Naive B cell (primary cell): ENCODE measurements at regions not wholly inside any gene's neighbourhood (a gene's known extent, or its start where the extent isn't known, plus 50 kb on each side); places are given as distances from the start of the nearest gene placed in this dataset.
"Not testable (repeated sequence)": the region's sequence is repeated elsewhere in the genome, so short reads cannot be mapped to it uniquely, and the experiment has no call there.

Source experiments
- ATAC-seq, 2 donors: fragments of 150-1000 bp; cut with Tn5 transposase; 2 replicates each; pipeline ENCODE4 v1.10.0; 2021; ENCODE audit warnings: low read depth in 2 of 2, mild to moderate bottlenecking in 2 of 2, moderate library complexity in 2 of 2
- DNase-seq: peaks from one replicate; pipeline ENCODE4 v3.0.0; 2022
- H3K27ac Mint-ChIP-seq, 6 donors: one replicate each; pipeline ENCODE4 v1.8.0; 2020 to 2022; ENCODE audit warnings: mild to moderate bottlenecking in 6 of 6, mixed read lengths in 6 of 6, moderate library complexity in 5 of 6, inconsistent platforms in 2 of 6
- H3K27me3 Mint-ChIP-seq, 3 donors: one replicate each; pipeline ENCODE4 v1.8.0; 2021 to 2022; ENCODE audit warnings: mixed read lengths in 3 of 3, mild to moderate bottlenecking in 1 of 3
- H3K36me3 Mint-ChIP-seq, 2 donors: one replicate each; pipeline ENCODE4 v1.8.0; 2020 to 2022; ENCODE audit warnings: mixed read lengths in 2 of 2, inconsistent platforms in 1 of 2, mild to moderate bottlenecking in 1 of 2
- H3K4me1 Mint-ChIP-seq, 3 donors: one replicate each; pipeline ENCODE4 v1.8.0; 2020 to 2022; ENCODE audit warnings: mixed read lengths in 3 of 3, inconsistent platforms in 1 of 3, mild to moderate bottlenecking in 1 of 3, moderate library complexity in 1 of 3
- H3K4me3 Mint-ChIP-seq, 8 donors: one replicate each; pipeline ENCODE4 v1.8.0; 2020 to 2022; ENCODE audit warnings: mild to moderate bottlenecking in 8 of 8, mixed read lengths in 8 of 8, moderate library complexity in 8 of 8, inconsistent platforms in 2 of 8
- H3K9me3 Mint-ChIP-seq, 7 donors: one replicate each; pipeline ENCODE4 v1.8.0; 2020 to 2022; ENCODE audit warnings: mixed read lengths in 7 of 7, mild to moderate bottlenecking in 5 of 7, inconsistent platforms in 2 of 7, moderate library complexity in 1 of 7

GRCh38 chrX:33989936-33990335, 142.2 kb downstream of the FAM47A start:
- Mint-ChIP-seq H3K36me3 (no peaks in the 10 kb centered on the region), H3K9me3 (peaks cover 0 to 9% (median 2%) of the 10 kb centered on the region in 7 donors), H3K4me1 (no peaks in the 10 kb centered on the region), H3K27me3 (no peaks in the 10 kb centered on the region), H3K4me3 (no peak overlapping the region), H3K27ac (no peak overlapping the region)
- ATAC-seq, result no peak
- DNase-seq, result no peak

DNA sequence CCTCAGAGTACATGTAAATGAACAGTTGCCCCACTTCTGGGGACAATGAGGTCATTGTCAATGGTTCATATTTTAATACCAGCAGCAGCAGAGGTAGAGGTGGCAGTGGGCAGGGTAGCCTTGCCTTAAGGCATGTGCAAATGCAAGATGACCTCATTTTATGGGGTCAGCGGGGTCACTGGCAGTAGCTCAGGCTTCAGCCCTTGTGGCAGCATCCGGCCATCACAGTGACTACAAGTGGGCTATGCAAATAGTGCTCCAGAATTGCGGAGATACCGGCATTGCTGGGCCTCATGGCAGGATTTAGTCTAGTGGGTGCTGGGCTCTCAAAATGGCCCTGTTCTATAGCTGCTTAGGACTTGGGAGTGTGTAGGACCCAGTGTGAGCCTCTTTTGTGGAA, 144.7 kb downstream of the FAM47A start:
- no peak for DNase-seq

DNA sequence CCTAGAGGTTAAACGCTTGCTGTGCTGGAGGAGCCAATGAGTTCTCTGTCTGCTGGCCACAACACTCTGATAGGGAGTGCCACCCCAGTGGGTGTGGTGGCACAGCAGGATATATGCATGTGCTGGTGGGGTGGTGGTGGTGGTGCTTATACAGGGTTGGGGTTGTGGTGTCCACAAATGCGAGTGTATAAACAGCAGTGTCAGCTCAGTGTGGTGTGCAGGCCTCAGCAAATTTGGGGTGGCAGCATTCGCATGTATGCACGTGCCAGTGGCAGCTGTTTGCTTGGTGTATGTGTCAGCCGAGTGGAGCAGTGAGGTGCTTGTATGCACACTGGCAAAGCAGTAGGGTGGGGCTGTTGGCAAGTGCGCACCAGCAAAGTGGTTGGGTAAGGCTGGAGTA, 157.4 kb downstream of the FAM47A start:
- Mint-ChIP-seq H3K27ac (no peak overlapping the region), H3K4me1 (no peaks in the 10 kb centered on the region), H3K9me3 (peaks cover 0 to 14% (median 2%) of the 10 kb centered on the region in 7 donors), H3K27me3 (no peaks in the 10 kb centered on the region), H3K36me3 (no peaks in the 10 kb centered on the region), H3K4me3 (no peak overlapping the region)
- DNase-seq (no peak), ATAC-seq (no peak)

More for the DNA sequence above, 144.7 kb downstream of the FAM47A start:
- no peak overlapping the region for H3K27ac Mint-ChIP-seq
- H3K4me1 Mint-ChIP-seq, result no peaks in the 10 kb centered on the region
- peaks cover 0 to 3% (median 0%) of the 10 kb centered on the region in 7 donors for H3K9me3 Mint-ChIP-seq
- no peaks in the 10 kb centered on the region for H3K36me3 Mint-ChIP-seq
- no peak for ATAC-seq
- H3K27me3 Mint-ChIP-seq, result no peaks in the 10 kb centered on the region
- H3K4me3 Mint-ChIP-seq, result no peak overlapping the region

DNA sequence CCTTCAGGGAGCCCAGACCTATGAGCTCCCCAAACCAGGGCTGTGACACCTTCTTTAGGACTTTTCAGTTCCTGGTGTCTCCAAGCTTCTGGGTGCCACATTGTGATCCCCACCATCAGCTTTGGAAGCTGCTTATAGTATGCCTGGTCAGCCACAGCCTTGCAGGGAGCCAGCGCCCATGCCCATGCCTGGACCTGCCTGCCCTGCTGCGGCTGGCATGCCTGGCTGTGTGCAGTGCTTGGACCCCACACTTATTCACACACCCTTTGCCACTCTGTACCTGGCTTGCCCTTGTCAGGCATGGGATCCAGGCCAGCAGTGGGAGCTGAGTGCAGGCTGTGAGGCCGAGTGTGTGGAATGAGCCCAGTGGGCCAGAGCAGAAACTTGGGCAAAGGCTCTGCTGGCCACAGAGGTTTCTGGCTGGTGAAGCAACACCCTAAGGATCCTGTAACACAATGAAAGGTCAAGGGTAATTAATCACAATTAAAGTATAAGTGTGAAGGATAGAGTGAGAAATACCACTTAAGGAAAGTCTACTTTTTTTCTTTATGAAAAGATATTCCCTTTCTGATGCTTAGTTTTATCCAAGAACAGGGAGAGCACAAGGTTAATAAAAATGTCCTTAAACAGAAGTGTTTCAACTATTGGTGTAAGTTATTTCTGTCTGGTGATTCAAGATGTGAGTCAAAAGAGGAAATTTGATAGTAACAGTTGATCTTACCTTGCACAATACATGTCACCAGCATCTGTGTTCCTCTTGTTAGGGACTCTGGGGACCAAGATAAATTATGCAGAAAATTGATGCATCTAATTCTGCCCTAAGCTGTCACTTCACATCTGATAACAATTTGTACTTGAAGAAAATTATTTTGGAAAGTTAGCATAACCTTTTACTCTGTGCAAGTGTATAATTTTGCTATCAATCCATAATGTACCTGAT, 161.8 kb downstream of the FAM47A start:
- Mint-ChIP-seq H3K4me3 (no peak overlapping the region), H3K27ac (no peak overlapping the region), H3K4me1 (no peaks in the 10 kb centered on the region), H3K27me3 (no peaks in the 10 kb centered on the region), H3K36me3 (no peaks in the 10 kb centered on the region), H3K9me3 (peaks cover 0 to 3% (median 0%) of the 10 kb centered on the region in 7 donors)
- no peak for ATAC-seq
- DNase-seq, result no peak

GRCh38 chrX:33969105-33969504, 163.0 kb downstream of the FAM47A start:
- DNase-seq, result no peak
- H3K4me3 Mint-ChIP-seq, result no peak overlapping the region
- H3K4me1 Mint-ChIP-seq, result no peaks in the 10 kb centered on the region
- no peak for ATAC-seq
- H3K9me3 Mint-ChIP-seq, result no peaks in the 10 kb centered on the region
- H3K27me3 Mint-ChIP-seq, result no peaks in the 10 kb centered on the region
- H3K27ac Mint-ChIP-seq, result no peak overlapping the region
- H3K36me3 Mint-ChIP-seq, result no peaks in the 10 kb centered on the region

DNA sequence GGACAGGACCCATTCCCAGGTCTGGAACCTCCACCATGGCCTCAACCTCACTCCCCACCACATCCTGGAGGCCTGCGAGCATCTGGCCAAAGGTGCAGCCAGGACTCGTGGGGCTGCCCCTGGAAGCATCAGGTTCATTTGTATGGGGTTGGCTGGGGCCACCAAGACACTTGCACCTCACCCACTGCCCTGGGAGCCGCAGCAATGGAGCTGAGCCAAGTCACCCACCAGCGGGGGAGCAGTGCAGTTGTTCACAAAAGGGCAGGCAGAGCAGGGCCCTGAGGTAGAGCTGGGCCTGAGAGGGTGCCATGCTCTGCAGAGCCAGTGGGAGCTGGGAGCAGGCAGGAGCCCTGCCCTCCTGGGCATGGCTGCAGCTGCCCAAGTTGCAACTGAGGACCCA, 163.5 kb downstream of the FAM47A start:
- DNase-seq (no peak), ATAC-seq (no peak)
- no peaks in the 10 kb centered on the region for H3K36me3 Mint-ChIP-seq
- no peak overlapping the region for H3K27ac Mint-ChIP-seq
- no peak overlapping the region for H3K4me3 Mint-ChIP-seq
- no peaks in the 10 kb centered on the region for H3K27me3 Mint-ChIP-seq
- no peaks in the 10 kb centered on the region for H3K9me3 Mint-ChIP-seq
- no peaks in the 10 kb centered on the region for H3K4me1 Mint-ChIP-seq

DNA sequence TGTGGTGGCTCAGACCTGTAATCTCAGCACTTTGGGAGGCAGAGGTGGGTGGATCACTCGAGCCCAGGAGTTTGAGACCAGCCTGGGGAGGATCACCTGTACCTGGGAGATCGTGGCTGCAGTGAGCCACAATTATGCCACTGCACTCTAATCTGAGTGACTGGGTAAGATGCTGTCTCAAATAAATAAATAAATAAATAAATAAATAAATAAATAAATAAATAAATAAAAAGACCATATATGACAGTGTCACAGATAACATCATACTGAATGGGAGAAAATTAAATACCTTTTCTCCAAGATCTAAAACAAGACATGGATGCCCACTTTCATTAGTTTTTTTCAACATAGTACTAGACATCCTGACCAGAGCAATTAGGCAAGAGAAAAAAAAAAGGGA, 182.8 kb downstream of the FAM47A start:
- Mint-ChIP-seq H3K4me3 (no peak overlapping the region), H3K4me1 (no peaks in the 10 kb centered on the region), H3K9me3 (peaks cover 0 to 23% (median 5%) of the 10 kb centered on the region in 7 donors), H3K27me3 (no peaks in the 10 kb centered on the region), H3K27ac (no peak overlapping the region), H3K36me3 (peaks cover 0 to 3% of the 10 kb centered on the region in 2 donors)
- no peak for DNase-seq
- ATAC-seq, result no peak

- not testable (repeated sequence) for H3K4me3 Mint-ChIP-seq, DNase-seq, H3K4me1 Mint-ChIP-seq, H3K27ac Mint-ChIP-seq, H3K36me3 Mint-ChIP-seq, ATAC-seq, H3K27me3 Mint-ChIP-seq
- peaks cover 7 to 40% (median 13%) of the 10 kb centered on the region in 7 donors for H3K9me3 Mint-ChIP-seq
These were observed 205.9 kb downstream of the FAM47A start for GRCh38 chrX:33926249-33926648.

DNA sequence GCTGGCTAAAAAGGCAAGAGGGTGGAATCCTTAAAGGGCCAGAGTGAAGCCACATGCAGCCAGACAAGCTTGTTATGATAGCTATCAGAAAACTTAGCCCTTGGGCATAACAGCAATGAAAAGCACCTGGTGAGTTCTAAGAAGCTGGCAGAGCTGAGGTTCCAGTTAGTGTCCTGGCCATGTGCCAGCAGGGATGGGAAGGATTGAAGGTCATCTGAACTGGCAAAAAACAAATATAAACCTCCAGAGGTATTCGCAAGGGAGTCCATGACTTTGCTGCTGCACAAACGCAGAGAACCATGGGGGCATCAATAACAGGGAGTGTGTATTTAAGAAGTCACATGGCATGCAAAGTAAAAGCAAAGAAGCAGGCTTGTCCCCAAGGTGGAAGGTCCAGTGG, 208.9 kb downstream of the FAM47A start:
- H3K4me1 Mint-ChIP-seq, result no peaks in the 10 kb centered on the region

DNA sequence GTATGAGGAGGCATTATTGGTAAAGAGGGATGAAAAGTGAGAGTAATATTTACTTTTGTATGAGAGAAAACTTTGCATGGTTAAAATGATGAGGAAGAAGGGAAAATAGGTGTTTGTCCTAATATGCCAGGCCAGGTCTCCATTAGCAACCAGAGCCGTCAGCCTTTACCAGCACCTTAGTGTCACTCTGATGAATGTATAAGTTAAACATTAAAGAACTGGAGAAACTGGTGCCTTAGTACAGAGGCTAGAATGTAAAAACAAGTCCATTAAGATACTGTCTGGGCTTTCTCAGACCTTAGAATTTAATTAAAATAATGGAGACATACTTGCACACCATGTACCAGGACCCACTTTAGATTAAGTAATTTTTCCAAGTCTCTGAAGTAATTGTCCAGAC, 222.3 kb downstream of the FAM47A start:
- DNase-seq (no peak), ATAC-seq (no peak)
- no peak overlapping the region for H3K27ac Mint-ChIP-seq
- no peak overlapping the region for H3K4me3 Mint-ChIP-seq
- H3K36me3 Mint-ChIP-seq, result no peaks in the 10 kb centered on the region
- H3K4me1 Mint-ChIP-seq, result no peaks in the 10 kb centered on the region
- no peaks in the 10 kb centered on the region for H3K27me3 Mint-ChIP-seq
- H3K9me3 Mint-ChIP-seq, result peaks cover 0 to 7% (median 2%) of the 10 kb centered on the region in 7 donors

More for the DNA sequence above, 208.9 kb downstream of the FAM47A start:
- no peak overlapping the region for H3K4me3 Mint-ChIP-seq
- ATAC-seq (no peak), DNase-seq (no peak)
- peaks cover 4 to 25% (median 12%) of the 10 kb centered on the region in 7 donors for H3K9me3 Mint-ChIP-seq
- H3K36me3 Mint-ChIP-seq, result no peaks in the 10 kb centered on the region
- H3K27ac Mint-ChIP-seq, result no peak overlapping the region
- H3K27me3 Mint-ChIP-seq, result no peaks in the 10 kb centered on the region

- Mint-ChIP-seq H3K4me3 (no peak overlapping the region), H3K9me3 (peaks cover 0 to 14% (median 2%) of the 10 kb centered on the region in 7 donors), H3K4me1 (no peaks in the 10 kb centered on the region), H3K27me3 (no peaks in the 10 kb centered on the region), H3K36me3 (no peaks in the 10 kb centered on the region), H3K27ac (no peak overlapping the region)
- ATAC-seq (no peak), DNase-seq (no peak)
These were observed 223.2 kb downstream of the FAM47A start for GRCh38 chrX:33908898-33909297.

DNA sequence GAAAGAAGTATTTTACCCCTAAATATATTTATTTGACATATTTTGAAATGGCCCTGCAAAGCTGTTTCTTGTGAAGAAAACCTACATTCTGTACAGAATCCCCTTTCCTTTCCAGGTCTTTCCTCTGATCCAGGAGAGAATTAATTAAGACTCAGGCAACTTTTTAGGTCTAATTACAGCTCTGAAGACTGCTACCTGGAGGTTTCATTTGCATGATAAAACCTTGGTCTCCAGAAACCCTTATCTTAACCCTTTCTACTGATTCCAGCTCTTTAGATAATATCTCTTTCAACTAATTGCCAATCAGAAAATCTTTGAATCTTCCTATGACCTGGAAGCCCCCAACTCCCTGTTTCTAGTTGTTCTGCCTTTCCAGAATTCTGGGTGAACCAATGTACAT, 224.0 kb downstream of the FAM47A start:
- H3K27me3 Mint-ChIP-seq, result no peaks in the 10 kb centered on the region
- H3K4me3 Mint-ChIP-seq, result no peak overlapping the region
- H3K36me3 Mint-ChIP-seq, result no peaks in the 10 kb centered on the region
- no peaks in the 10 kb centered on the region for H3K4me1 Mint-ChIP-seq
- no peak overlapping the region for H3K27ac Mint-ChIP-seq
- no peak for DNase-seq
- peaks cover 0 to 18% (median 8%) of the 10 kb centered on the region in 7 donors for H3K9me3 Mint-ChIP-seq
- ATAC-seq, result no peak

GRCh38 chrX:33906971-33907370, 225.1 kb downstream of the FAM47A start:
- H3K9me3 Mint-ChIP-seq, result peaks cover 2 to 22% (median 8%) of the 10 kb centered on the region in 7 donors
- H3K4me1 Mint-ChIP-seq, result no peaks in the 10 kb centered on the region
- ATAC-seq, result no peak
- H3K4me3 Mint-ChIP-seq, result no peak overlapping the region
- no peaks in the 10 kb centered on the region for H3K27me3 Mint-ChIP-seq
- no peak overlapping the region for H3K27ac Mint-ChIP-seq
- DNase-seq, result no peak
- H3K36me3 Mint-ChIP-seq, result no peaks in the 10 kb centered on the region

DNA sequence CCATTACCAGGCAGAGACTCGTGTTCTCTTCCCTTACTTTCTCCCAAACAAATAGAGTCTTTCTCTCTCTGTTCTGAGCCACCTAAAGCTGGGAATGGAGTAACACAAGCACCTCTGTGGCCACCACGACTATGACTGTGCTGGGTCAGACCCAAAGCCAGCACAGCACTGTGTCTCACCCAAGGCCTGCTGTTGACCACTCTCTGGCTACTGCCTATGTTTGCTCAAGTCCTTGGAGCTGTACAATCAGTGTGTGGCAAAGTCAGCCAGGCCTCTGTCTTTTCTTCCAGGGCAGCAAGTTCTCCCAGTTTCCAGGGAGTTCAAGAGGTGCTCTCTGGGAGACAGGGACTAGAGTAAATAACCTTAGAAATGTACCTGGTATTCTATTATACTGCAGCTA, 239.4 kb downstream of the FAM47A start:
- H3K36me3 Mint-ChIP-seq, result no peaks in the 10 kb centered on the region
- no peak for DNase-seq
- no peaks in the 10 kb centered on the region for H3K4me1 Mint-ChIP-seq
- H3K4me3 Mint-ChIP-seq, result no peak overlapping the region
- H3K9me3 Mint-ChIP-seq, result peaks cover 0 to 2% (median 0%) of the 10 kb centered on the region in 7 donors
- H3K27me3 Mint-ChIP-seq, result no peaks in the 10 kb centered on the region
- ATAC-seq, result no peak
- no peak overlapping the region for H3K27ac Mint-ChIP-seq
